ENCODE measurements at regions not wholly inside any gene's neighbourhood (a gene's known extent, or its start where the extent isn't known, plus 50 kb on each side); places are given as distances from the start of the nearest gene placed in this dataset.

DNA sequence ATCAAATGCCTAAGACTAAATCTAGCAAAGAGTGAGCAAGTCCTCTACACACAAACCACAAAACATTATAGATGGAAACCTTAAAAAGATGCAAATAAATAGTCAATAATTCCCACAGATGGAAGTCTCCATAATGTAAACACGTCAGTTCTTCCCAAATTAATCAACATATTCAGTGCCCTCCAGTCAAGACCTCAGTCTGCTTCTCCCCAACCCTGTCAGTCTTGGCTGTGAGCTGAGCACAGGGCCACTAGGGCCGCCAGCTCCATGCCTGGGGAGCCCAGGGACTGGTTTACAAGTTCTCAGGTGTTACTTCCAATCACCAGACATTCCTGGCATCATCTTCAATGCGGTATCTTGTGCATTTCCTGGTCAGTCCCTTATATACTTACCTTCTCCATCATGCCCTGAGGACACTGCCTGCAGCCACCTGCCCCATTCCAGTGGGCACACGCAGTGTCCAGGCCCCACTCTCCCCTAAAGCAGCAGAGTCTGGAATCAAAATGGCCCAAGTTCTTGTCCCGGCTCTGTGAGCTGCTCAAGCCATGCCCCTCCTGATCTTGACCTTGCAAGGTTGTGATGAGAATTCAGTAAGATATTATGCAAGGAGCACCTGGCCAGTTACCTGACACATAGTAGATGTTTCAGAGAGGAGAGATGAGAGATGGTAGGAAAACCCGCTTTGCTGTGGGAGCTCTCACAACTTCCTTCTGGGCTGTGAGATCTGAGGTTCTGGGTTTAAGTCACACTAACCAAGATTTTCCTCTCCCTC lies 207.9 kb upstream of the RAB6C start:
- DNase-seq, result no peak

DNA sequence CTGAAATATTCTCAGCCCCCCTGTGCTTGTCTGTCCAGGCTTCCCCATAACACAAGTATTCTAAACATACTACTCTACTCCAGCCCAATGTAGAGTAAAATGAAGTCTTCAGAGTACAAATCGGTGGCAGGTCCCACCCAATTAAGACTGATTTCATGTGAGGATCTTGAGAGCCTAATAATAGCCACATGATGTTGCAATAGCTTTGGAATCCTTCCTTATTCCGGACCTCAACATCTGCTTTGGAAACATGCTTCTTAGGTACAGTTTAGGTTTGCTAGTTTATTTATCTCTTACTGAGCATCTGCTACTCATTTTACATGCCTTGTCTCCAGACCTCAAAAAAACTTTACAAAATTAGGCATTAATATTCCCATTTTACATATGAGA lies 207.3 kb upstream of the RAB6C start:
- DNase-seq, result no peak

DNA sequence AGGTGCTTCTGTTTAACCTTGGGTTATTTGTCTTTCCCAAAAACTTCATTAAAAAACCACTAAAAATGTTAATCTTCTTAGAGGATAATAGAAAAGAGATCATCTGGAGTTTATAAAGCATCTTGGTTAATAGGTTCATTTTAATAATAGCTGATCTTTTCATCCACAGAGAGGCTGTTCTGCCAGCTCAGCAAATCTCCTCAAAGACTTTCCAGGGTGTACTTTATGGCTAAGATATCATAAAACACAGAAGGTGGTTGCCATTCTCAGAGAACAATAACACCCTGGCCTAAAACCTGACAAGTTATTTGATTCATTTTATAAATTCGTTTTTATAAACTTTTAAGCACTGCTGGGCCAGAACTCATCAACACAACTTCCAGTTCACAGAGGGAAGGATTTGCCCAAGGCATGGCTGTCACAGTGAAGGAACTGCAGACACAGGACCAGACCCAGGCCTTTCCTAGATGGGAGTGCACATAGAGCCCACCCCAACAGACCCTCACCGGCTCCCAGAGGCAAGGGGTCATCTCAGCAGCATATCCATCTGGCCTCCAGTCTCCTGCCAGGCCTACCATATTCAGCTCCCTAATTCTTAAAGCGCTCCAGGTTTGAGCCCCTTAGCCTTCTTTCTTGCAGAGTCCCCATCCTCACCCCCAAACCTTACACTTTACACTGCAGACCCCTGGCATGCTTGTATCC lies 203.4 kb upstream of the RAB6C start:
- DNase-seq, result no peak

DNA sequence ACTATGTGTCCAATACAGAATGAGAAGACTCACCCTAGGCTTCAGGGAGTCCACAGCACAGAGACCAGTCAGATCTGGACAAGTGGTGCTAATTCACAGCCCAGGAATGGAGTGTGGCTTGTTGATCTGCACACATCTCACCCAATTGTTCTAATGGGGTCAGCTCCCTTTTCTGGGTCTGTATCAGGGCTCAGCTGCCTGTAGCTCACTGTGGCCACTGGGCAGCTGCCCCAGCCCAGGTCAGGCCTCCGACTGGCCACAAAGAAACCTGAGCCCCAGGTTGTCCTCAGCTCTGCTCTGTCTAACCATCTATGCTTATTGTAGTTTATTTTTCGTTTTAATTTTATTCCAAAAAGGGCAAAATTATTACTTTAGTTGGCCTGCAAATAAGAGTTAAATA lies 202.3 kb upstream of the RAB6C start:
- DNase-seq, result no peak

DNA sequence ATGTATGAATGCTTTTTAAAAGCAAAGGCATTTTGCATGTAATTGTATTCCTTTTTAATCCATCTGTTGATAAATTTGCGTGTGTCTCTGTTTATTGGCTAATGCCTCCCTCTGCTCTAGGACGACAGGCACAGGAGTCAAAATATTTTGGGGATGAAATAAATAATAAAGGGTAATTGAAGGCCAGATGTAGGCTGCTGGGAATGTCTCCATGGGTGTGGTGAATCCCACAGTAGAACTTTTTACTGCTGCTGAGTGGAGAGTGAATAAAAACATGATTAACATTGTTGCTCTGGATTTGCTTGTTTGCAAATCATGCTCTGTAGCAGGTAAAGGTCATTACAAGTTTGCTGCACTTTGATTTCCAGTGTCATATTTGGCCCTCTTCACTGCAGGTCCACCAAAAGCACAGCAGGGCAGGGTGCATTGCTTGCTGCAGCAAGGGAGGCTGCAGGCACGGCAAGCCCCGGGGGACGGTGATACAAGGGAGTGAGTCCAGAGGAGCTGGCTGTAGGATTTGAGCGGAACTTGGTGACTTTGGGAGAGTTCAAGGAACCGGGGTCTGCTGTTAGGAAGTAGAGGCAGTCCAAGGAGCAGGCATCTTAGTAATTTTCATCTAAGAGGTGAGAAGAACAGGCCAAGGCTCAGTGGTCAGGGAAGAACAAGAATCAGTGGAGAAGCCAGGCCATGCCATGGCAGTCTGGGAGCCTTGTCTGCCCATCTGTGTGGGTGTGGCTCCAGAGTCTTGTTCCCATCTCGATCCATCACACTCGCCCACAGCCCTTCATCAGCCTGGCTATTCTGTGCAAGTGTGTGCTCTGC lies 201.5 kb upstream of the RAB6C start:
- no peak for DNase-seq

DNA sequence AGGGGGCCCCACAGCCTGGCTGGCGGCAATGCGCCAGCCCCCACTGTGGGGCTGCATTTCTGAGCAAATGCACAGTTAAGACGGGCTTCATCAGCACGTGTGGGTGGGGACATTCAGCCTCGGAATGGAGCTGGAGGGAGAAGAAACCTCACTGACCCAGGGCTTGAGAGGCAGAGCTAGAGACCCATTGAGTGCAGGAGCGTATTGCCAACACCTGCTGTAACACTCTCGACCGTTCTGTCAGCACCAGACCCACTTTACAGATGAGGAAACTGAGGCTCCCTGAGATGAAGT lies 200.9 kb upstream of the RAB6C start:
- DNase-seq, result no peak

DNA sequence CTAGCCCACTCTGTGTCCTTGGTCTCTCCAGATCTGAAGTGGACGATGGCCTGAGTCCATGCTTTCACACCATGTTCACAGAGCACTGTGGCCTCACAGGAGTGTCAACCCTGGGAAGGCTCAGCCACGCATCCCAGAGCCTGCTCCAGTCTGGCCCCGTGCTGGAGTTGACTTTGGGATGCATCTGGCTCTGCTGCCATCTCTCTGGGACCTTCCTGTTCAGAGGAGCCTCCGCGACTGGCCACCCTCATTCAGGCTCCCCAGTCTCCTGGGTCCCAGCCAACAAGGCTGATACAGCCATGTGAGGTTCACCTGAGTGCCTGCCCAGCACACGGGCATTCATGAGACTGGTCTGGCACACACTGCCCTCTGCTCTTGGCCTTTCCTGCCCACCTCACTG lies 199.7 kb upstream of the RAB6C start:
- no peak for DNase-seq

DNA sequence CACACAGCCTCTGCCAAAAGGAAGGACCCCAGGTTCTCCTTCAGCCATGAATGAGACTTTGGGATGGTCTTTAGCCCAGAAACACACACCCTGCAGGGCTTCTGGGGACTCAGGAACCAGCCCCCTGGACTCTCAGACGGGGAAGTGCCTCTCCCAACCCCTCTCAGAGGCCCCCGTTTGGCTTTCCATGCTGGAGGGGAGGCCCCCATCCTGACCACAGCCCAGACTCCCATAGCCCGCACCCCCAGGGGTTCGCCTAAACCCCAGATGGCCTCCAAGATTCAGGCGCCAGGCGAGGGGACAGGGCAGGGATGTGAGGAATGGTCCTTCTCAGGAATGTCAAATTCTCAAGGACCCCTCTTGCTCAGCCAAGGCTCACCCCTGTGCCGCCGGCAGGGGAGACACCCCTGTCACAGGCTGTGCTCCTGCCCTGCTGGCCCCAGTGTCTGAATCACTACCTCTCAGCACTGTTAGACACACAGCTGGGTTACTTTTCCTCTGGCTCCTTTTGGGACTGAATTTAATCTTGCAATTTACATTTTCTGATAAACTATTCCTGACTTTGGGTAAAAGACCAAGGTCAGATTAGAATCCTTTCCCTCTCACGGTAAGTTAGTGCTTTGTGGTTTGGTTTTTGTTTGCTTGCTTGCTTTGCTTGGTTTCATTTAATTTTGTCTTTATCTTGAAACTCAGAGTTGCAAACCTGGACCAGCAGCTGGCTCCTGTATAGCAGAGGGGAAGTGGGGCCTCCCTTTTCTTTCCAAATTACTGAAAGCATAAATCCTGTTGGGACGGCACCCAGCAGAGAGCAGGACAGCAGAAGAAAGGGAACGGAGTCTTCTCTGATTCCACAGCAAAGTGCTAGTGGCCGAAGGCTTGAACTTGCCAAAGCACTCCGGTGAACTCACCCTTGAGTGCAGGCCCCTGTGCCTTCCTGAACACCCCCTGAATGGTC lies 198.9 kb upstream of the RAB6C start:
- no peak for DNase-seq

DNA sequence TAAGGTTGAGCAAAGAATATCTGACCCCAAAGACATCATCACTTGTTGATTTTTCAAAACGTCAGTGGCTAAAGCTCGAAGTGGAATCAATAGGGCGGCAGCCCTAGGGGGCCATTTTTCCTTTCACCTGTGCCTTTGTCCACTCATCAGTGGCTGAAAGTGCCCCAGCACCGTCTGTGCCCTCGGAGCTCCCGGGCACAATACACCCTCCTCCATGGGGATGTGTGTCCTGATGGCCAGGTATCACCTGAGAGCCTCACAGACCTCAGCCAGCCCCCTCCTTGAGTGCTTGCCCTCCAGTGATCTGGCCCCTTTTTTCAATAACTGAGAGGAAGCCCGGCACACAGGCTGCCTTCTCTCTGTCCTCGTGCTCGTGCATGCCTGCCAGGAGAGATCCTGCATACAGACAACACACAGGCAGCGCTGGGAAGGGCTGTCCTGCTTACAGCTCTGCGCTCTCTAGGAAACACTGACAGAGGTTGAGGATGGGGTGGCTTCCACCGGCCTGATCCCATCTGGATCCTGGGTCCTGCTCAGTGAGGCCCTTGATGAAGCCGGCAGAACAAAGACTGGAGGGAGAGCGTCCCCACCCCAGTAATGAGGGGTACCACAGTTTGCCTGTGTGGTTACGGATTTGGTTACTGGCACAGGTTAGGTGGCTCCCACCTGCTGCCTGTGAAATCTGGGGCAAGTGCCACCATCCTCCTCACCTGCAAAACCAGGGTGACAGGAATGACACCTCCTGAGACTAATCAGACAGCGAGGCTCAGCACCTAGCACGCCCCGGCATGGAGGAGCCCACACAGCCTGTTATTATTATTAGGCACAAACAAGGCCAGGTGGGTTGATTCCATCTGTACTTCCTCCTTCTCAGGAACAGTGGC lies 197.5 kb upstream of the RAB6C start:
- no peak for DNase-seq

DNA sequence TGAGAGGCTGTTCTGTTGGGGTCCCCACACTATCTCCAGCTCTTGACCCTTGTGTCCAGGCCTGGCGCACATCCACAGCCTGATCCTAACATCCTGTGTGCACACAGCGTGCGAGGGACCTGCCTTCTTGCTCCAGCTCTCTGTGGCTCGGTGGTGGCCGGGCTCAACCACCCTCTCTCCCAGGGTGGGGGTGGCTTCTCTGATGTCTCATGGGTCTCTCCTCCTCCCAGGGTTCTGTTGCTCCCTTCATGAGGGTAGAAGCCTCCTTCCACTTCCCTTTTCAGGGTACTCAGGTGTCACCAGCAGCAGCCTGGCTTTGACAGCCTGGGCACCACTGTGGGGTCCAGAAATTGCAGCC lies 196.9 kb upstream of the RAB6C start:
- DNase-seq, result no peak

DNA sequence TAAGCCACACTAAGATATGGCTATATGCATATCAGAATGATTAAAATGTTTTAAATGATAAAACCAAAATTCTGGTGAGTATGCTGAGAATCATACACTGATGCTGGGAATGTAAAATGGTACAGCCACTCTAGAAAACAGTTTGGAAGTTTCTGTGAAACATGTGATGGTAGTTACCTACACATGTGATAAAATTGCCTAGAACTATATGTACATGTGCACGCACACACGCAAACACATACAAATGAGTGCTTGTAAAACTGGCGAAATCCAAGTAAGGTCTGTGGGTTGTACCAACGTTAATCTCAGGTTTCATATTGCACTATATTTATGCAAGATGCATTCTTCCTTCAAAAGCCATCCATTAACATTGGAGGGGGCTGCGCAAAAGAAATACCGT lies 195.0 kb upstream of the RAB6C start:
- no peak for DNase-seq

DNA sequence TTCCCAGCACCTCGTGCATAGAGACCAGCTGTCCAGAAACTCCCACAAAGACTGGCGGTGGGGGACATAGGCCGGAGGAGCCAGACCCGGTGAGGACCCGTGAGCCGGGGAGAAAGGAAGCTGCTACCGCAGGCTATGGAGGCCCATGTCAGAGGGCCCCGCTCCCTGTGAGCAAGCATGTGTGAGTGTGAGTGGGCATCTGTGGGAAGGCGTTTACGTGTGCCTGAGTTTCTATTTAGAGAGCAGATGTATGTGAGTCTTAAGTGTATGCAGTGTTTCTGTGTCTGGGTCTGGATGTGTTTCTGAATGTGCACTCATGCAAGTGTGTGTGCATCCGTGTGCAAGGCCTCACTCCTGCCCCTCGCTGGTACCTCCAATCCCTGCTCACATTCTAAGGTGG lies 187.8 kb upstream of the RAB6C start:
- no peak for DNase-seq

DNA sequence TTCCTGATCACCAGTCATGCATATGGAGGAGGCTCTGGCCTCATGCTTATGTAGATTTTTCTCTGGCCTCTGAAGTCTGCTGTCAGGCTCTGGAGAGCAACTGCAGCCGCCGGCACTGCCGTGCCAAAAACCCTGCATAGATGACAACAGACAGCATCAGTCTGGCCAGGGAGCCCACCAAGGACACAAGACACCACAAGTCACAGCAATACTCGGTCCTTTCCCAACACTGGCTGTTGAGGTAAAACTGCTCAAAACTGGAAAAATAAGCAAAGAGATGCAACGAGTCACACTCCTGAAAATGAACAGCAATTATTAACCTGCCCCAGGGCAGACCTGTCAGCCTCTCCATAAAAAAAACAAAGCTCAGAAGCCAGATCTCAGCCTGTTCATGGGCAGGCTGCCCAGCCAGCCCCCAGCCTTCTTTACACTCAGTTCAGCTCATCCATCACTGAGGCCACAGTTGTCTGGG lies 186.0 kb upstream of the RAB6C start:
- no peak for DNase-seq

DNA sequence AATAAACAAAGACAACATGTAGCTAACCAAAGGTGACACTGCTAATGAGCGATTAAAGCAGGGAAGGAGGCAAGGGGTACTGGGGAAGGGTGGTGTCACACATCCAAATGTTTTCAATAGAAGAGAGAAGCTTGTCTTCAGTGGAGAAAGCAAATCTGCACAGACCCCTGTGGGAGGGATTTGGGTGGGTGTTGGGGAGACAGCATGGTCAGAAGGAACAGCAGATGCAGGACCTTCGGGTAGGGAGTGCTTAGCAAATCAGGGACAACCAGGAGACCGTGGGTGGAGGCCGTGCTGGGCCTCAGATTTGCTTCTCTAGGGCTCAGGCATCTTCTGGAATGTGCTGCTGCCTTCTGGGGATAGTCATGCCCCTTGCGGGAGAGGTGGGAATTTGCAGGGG lies 185.3 kb upstream of the RAB6C start:
- no peak for DNase-seq

DNA sequence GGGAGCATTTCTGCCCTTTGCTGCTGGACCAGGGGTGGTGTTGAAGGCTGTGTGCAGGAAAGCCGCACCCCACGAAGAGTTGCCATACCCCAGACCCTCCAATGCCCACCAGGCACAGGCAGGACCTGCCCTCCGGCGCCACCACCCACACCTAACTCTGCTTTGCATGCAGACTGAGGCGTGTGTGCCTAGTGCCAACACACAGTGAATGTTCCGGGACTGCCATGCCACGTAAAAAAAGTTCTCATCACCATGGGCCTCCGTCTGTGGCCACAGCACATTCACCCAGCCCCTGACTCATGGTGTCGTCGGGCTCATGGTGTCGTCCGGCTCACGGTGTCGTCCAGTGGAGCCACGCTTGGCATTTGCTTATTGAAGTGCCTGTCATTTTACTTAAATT lies 184.9 kb upstream of the RAB6C start:
- no peak for DNase-seq

DNA sequence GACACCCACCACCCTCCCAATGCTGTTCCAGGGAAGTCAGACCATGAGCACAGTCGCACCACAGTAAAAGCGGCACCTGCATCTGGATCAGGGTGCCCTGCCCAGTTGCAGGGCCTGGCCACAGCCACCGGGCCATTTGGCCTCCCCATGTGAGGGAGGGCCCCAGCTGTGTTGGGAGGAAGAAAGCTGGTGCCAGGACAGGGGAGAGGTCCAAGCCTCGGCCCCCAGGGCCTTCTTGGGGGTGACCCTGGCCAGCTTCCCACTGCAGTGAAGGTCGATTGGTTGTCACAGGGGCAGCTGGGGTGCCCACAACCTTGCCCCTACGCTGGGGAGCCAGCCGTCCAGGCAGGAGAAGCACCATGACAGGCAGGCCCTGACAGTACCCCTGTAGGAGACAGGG lies 183.2 kb upstream of the RAB6C start:
- no peak for DNase-seq

DNA sequence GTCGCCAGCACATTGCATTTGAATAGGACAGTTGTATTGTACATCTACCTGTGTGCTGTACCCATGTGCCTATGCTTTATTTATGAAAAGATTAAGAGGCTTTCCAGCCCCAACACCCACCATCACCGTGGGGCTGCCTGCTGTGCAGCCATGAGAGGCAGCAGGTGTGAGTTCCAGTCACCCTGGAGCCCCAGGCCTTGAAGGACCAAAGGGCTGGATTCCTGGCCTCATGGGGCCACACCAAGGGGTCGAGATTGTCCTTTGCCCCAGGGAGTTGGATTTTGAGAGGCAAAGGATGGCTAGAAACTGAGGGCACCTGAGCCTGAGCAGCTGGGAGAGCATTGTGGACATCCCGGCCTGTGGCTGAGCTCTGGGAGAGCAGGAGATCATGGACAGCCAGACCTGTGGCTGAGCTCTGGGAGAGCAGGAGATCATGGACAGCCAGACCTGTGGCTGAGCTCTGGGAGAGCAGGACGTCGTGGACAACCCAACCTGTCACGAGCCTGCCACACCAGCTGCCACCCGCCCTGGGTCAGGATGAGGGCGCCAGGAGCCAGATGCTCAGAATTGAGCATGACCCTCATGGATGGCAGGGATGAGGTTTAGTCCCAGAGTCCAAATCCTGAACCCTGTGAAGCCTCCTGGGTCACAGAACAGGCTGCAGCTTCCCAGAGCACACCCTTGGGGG lies 182.5 kb upstream of the RAB6C start:
- DNase-seq, result no peak

DNA sequence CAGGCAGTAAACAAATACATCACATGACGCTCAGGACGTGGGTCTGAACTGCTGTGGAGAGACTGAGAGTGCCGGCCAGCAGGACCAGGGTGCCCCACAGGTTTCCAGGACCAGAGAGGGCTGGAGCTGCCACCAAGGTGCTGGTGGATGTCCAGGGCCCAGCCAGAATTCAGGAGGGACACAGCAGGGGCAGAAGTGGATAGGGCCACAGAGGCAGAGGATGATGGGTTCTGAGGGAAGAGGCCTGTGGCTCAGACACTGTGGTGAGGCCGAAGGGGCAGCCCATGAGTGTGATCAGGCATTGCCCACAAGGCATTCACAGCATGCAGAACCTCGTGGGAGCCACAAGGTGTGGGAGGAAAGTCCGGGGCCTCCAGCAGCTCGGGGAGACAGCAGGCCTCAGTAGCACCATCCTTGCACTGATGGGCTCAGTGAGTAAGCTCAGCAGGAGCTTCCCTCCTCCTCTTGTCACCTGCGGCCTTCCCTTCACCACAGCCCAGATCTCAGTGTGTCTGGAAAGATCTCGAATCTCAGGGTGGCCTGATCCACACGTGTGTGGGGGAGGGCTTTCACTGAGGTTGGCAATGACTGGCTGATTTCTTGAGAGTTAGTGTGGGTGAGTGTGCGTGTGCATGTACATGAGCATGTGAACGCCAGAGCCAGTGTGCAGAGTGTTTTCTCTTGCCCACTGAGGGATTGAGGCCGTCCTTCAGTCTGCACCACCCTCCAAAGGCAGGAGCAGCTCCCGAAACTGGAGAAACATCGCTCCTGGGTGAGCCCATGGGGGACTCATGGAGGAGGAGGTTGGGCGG lies 181.8 kb upstream of the RAB6C start:
- DNase-seq, result no peak

DNA sequence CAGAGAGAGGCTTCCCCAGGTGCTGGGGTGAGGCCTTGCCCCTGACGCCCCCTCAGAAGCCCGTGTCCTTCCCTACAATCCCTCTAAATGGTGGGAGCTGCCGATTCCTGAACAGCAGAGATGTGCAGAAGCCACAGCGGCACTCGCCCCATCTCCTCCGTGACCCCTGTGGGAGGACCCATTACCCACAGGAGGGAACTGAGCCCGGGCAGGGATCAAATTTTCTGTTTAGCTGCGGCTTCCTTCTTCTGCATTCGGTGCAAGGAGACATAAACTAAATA lies 181.2 kb upstream of the RAB6C start:
- DNase-seq, result no peak

DNA sequence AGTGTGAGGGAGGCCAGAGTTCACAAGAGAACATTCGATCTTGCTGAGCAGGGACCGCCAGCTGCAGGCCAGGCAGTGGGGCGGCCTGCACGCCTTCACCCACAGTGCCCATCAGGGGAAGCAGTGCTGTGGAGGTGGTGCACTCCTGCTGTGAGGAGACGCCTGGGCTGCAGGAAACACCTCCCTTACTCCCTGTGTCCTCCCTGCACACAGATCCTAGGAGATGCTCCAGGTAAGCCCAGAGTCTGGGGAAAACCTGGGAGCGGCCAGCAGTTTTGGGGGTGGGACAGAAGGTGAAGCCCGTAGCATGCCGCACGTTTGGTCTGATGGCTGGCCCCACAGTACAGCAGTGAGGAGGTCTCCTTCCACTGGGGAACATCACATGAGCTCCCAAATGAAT lies 180.8 kb upstream of the RAB6C start:
- DNase-seq, result no peak
